Activated T-cell treated with anti-CD3 and anti-CD28 coated beads, Interleukin-2, amount 50 U/mL, for 72 hours (primary cell): ENCODE measurements at regions not wholly inside any gene's neighbourhood (a gene's known extent, or its start where the extent isn't known, plus 50 kb on each side); places are given as distances from the start of the nearest gene placed in this dataset.

Experiments used
- ATAC-seq, 2 donors: fragments of 150-1000 bp; cut with Tn5 transposase; replicated peaks in 1 of 2; 2 replicates each; pipeline ENCODE4 v1.10.0; 2021; ENCODE audit warnings: moderate library complexity in 2 of 2, mild to moderate bottlenecking in 1 of 2
- DNase-seq, 2 donors: peaks; one replicate each; pipeline ENCODE4 v3.0.0; 2021 to 2022; ENCODE audit warnings: mixed read lengths in 1 of 2
- H3K27ac Mint-ChIP-seq: one replicate; pipeline ENCODE4 v1.8.0; 2022; ENCODE audit warnings: mild to moderate bottlenecking, moderate library complexity, mixed read lengths
- H3K27me3 Mint-ChIP-seq: one replicate; pipeline ENCODE4 v1.8.0; 2022; ENCODE audit warnings: low read depth, mixed read lengths
- H3K36me3 Mint-ChIP-seq, 2 donors: one replicate each; pipeline ENCODE4 v1.8.0; 2022; ENCODE audit warnings: mixed read lengths in 2 of 2, mild to moderate bottlenecking in 1 of 2; ENCODE audit not compliant: insufficient read depth in 2 of 2
- H3K4me1 Mint-ChIP-seq: one replicate; pipeline ENCODE4 v1.8.0; 2022; ENCODE audit warnings: low read depth, mixed read lengths
- H3K4me3 Mint-ChIP-seq, 2 donors: one replicate each; pipeline ENCODE4 v1.8.0; 2022; ENCODE audit warnings: mild to moderate bottlenecking in 2 of 2, mixed read lengths in 2 of 2, moderate library complexity in 2 of 2
- H3K9me3 Mint-ChIP-seq, 2 donors: one replicate each; pipeline ENCODE4 v1.8.0; 2022; ENCODE audit warnings: mixed read lengths in 2 of 2

GRCh38 chr6:129778793-129779192 is 68.8 kb upstream of the ARHGAP18 start:
- Mint-ChIP-seq H3K36me3 (peaks cover 12 to 15% of the 10 kb centered on the region in 2 donors), H3K4me1 (no peaks in the 10 kb centered on the region), H3K27ac (no peak overlapping the region), H3K9me3 (peaks cover 5 to 11% of the 10 kb centered on the region in 2 donors), H3K27me3 (peaks cover 3% of the 10 kb centered on the region), H3K4me3 (no peak overlapping the region)
- no peak for DNase-seq
- no peak for ATAC-seq

- Mint-ChIP-seq H3K27ac (no peak overlapping the region), H3K4me1 (no peaks in the 10 kb centered on the region), H3K4me3 (no peak overlapping the region), H3K27me3 (peaks cover 6% of the 10 kb centered on the region), H3K36me3 (peaks cover 12 to 15% of the 10 kb centered on the region in 2 donors), H3K9me3 (peaks cover 5 to 11% of the 10 kb centered on the region in 2 donors)
- ATAC-seq (no peak), DNase-seq (no peak)
These were observed 67.4 kb upstream of the ARHGAP18 start for GRCh38 chr6:129777371-129777770.

- H3K27ac Mint-ChIP-seq = peak overlapping the region; percentile 56
- no peaks in the 10 kb centered on the region for H3K4me1 Mint-ChIP-seq
- H3K9me3 Mint-ChIP-seq = peaks cover 5 to 11% of the 10 kb centered on the region in 2 donors
- DNase-seq (no peak), ATAC-seq (peak; percentile 13 to 41)
- no peak overlapping the region for H3K4me3 Mint-ChIP-seq
- peaks cover 11% of the 10 kb centered on the region for H3K27me3 Mint-ChIP-seq
- H3K36me3 Mint-ChIP-seq = peaks cover 12 to 15% of the 10 kb centered on the region in 2 donors
These were observed 66.8 kb upstream of the ARHGAP18 start for GRCh38 chr6:129776542-129777330.

GRCh38 chr6:129774697-129775447 is 64.9 kb upstream of the ARHGAP18 start:
- peaks cover 10 to 14% of the 10 kb centered on the region in 2 donors for H3K36me3 Mint-ChIP-seq
- no peak overlapping the region for H3K4me3 Mint-ChIP-seq
- peaks cover 5 to 11% of the 10 kb centered on the region in 2 donors for H3K9me3 Mint-ChIP-seq
- H3K27ac Mint-ChIP-seq = no peak overlapping the region
- peaks cover 18% of the 10 kb centered on the region for H3K27me3 Mint-ChIP-seq
- ATAC-seq (peak in 1 of 2 donors; percentile 27), DNase-seq (peak; percentile 52 to 60)
- no peaks in the 10 kb centered on the region for H3K4me1 Mint-ChIP-seq

GRCh38 chr6:129773304-129773703 is 63.3 kb upstream of the ARHGAP18 start:
- peaks cover 26% of the 10 kb centered on the region for H3K27me3 Mint-ChIP-seq
- DNase-seq = no peak

GRCh38 chr6:129771678-129772077 is 61.7 kb upstream of the ARHGAP18 start:
- peaks cover 35% of the 10 kb centered on the region for H3K27me3 Mint-ChIP-seq
- peaks cover 8% of the 10 kb centered on the region for H3K4me1 Mint-ChIP-seq
- H3K27ac Mint-ChIP-seq = no peak overlapping the region
- H3K4me3 Mint-ChIP-seq = no peak overlapping the region
- no peaks in the 10 kb centered on the region for H3K36me3 Mint-ChIP-seq
- DNase-seq = no peak
- ATAC-seq = no peak
- H3K9me3 Mint-ChIP-seq = no peaks in the 10 kb centered on the region

More at GRCh38 chr6:129773304-129773703, 63.3 kb upstream of the ARHGAP18 start:
- H3K27ac Mint-ChIP-seq = no peak overlapping the region
- H3K4me3 Mint-ChIP-seq = no peak overlapping the region
- no peaks in the 10 kb centered on the region for H3K4me1 Mint-ChIP-seq
- H3K9me3 Mint-ChIP-seq = peaks cover 0 to 4% of the 10 kb centered on the region in 2 donors
- peaks cover 4% of the 10 kb centered on the region in 2 donors for H3K36me3 Mint-ChIP-seq
- ATAC-seq = no peak

- Mint-ChIP-seq H3K36me3 (no peaks in the 10 kb centered on the region), H3K4me1 (peaks cover 12% of the 10 kb centered on the region), H3K4me3 (peak overlapping the region; percentile 87 to 92), H3K27me3 (peaks cover 61% of the 10 kb centered on the region), H3K9me3 (no peaks in the 10 kb centered on the region), H3K27ac (no peak overlapping the region)
- DNase-seq (no peak), ATAC-seq (no peak)
These were observed 58.0 kb upstream of the ARHGAP18 start for GRCh38 chr6:129767776-129768485.

GRCh38 chr6:129766959-129767728 is 57.2 kb upstream of the ARHGAP18 start:
- Mint-ChIP-seq H3K27ac (no peak overlapping the region), H3K4me3 (peak overlapping the region; percentile 87 to 92), H3K27me3 (peaks cover 66% of the 10 kb centered on the region)

GRCh38 chr6:129764761-129765407 is 54.9 kb upstream of the ARHGAP18 start:
- no peaks in the 10 kb centered on the region for H3K9me3 Mint-ChIP-seq
- no peak for ATAC-seq
- H3K4me1 Mint-ChIP-seq = peaks cover 12% of the 10 kb centered on the region
- H3K4me3 Mint-ChIP-seq = no peak overlapping the region
- no peak overlapping the region for H3K27ac Mint-ChIP-seq
- peaks cover 66% of the 10 kb centered on the region for H3K27me3 Mint-ChIP-seq
- H3K36me3 Mint-ChIP-seq = no peaks in the 10 kb centered on the region
- no peak for DNase-seq

More at GRCh38 chr6:129766959-129767728, 57.2 kb upstream of the ARHGAP18 start:
- peaks cover 12% of the 10 kb centered on the region for H3K4me1 Mint-ChIP-seq
- no peaks in the 10 kb centered on the region for H3K9me3 Mint-ChIP-seq
- H3K36me3 Mint-ChIP-seq = no peaks in the 10 kb centered on the region
- peak; percentile 70 to 77 for DNase-seq
- peak; percentile 98 to 99 for ATAC-seq

GRCh38 chr6:129759796-129760605 is 50.0 kb upstream of the ARHGAP18 start:
- Mint-ChIP-seq H3K27me3 (peaks cover 33% of the 10 kb centered on the region), H3K4me3 (no peak overlapping the region), H3K4me1 (no peaks in the 10 kb centered on the region), H3K27ac (no peak overlapping the region), H3K36me3 (no peaks in the 10 kb centered on the region), H3K9me3 (no peaks in the 10 kb centered on the region)
- DNase-seq = no peak
- peak in 1 of 2 donors; percentile 42 for ATAC-seq
